ENCODE measurements at regions not wholly inside any gene's neighbourhood (a gene's known extent, or its start where the extent isn't known, plus 50 kb on each side); places are given as distances from the start of the nearest gene placed in this dataset.

- TF ChIP-seq CTCF (conservative IDR thresholded peaks at IDR 0.05; ENCODE audit: low read depth in 2 of 2) (no peak), POLR2AphosphoS5 (IDR thresholded peaks at IDR 0.05; ENCODE audit: low read depth) (no peak), EZH2 (IDR thresholded peaks at IDR 0.05; ENCODE audit: low read depth, unreplicated experiment) (no peak), STAT1 (IDR thresholded peaks at IDR 0.05; ENCODE audit: unreplicated experiment) (no peak), EZH2phosphoT487 (IDR thresholded peaks at IDR 0.05; ENCODE audit: unreplicated experiment) (no peak)
- TF ChIP-seq, protein P1, sequence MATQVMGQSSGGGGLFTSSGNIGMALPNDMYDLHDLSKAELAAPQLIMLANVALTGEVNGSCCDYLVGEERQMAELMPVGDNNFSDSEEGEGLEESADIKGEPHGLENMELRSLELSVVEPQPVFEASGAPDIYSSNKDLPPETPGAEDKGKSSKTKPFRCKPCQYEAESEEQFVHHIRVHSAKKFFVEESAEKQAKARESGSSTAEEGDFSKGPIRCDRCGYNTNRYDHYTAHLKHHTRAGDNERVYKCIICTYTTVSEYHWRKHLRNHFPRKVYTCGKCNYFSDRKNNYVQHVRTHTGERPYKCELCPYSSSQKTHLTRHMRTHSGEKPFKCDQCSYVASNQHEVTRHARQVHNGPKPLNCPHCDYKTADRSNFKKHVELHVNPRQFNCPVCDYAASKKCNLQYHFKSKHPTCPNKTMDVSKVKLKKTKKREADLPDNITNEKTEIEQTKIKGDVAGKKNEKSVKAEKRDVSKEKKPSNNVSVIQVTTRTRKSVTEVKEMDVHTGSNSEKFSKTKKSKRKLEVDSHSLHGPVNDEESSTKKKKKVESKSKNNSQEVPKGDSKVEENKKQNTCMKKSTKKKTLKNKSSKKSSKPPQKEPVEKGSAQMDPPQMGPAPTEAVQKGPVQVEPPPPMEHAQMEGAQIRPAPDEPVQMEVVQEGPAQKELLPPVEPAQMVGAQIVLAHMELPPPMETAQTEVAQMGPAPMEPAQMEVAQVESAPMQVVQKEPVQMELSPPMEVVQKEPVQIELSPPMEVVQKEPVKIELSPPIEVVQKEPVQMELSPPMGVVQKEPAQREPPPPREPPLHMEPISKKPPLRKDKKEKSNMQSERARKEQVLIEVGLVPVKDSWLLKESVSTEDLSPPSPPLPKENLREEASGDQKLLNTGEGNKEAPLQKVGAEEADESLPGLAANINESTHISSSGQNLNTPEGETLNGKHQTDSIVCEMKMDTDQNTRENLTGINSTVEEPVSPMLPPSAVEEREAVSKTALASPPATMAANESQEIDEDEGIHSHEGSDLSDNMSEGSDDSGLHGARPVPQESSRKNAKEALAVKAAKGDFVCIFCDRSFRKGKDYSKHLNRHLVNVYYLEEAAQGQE (IDR thresholded peaks at IDR 0.05; ENCODE audit: unreplicated experiment), result no peak
These were observed 429.6 kb downstream of the BCKDHB start (continued) for GRCh38 chr6:80535914-80536565.

- H3K9me3 Mint-ChIP-seq, result peaks cover 16% of the 10 kb centered on the region; the same call in 2 of the 3 replicates
- no peaks in the 10 kb centered on the region for H4K20me1 ChIP-seq (replicated peaks; ENCODE audit: insufficient read depth)
- no peaks in the 10 kb centered on the region for H3K9me2 ChIP-seq (ENCODE audit: insufficient read depth)
- DNase-seq (ENCODE audit: low spot score), result no peak
- TF ChIP-seq ZNF331 (CRISPR knock-in tag; IDR thresholded peaks at IDR 0.05; ENCODE audit: low read depth), result no peak
- TF ChIP-seq STAT1 (IDR thresholded peaks at IDR 0.05; ENCODE audit: unreplicated experiment), result no peak
- no peak for TF ChIP-seq EZH2 (IDR thresholded peaks at IDR 0.05; ENCODE audit: low read depth, unreplicated experiment)
- no peak for TF ChIP-seq JUNB (IDR thresholded peaks at IDR 0.05; ENCODE audit: unreplicated experiment)
- peaks cover 2% of the 10 kb centered on the region; the same call in 1 of the 3 replicates for H3K4me1 Mint-ChIP-seq
- H3K36me3 Mint-ChIP-seq (ENCODE audit: low read depth), result peaks cover 20% of the 10 kb centered on the region; the same call in 2 of the 3 replicates
- no peak overlapping the region for H3K4me3 Mint-ChIP-seq
- H3K79me2 ChIP-seq (replicated peaks; ENCODE audit: insufficient read depth), result no peaks in the 10 kb centered on the region
- H3K27me3 Mint-ChIP-seq (ENCODE audit: insufficient read depth, low read depth, poor library complexity), result no peaks in the 10 kb centered on the region
- H3K4me1 ChIP-seq (ENCODE audit: insufficient read depth), result no peaks in the 10 kb centered on the region
- H3K4me2 ChIP-seq, result no peak overlapping the region
- H3K27ac Mint-ChIP-seq, result no peak overlapping the region
- no peak overlapping the region for H2AFZ ChIP-seq
- no peak overlapping the region for H3K27ac ChIP-seq (ENCODE audit: low read depth)
- no peaks in the 10 kb centered on the region for H3K36me3 ChIP-seq (ENCODE audit: insufficient read depth)
- no peak for ATAC-seq
- H3K27me3 ChIP-seq (ENCODE audit: insufficient read depth), result no peaks in the 10 kb centered on the region
- H3F3A ChIP-seq (replicated peaks; ENCODE audit: low read depth), result no peaks in the 10 kb centered on the region
- no peak overlapping the region for H3K4me3 ChIP-seq
These were observed 425.5 kb downstream of the BCKDHB start for GRCh38 chr6:80531681-80532619.

All from GM23338 (cell line).